Endothelial cell (in vitro differentiated cells): ENCODE measurements at regions not wholly inside any gene's neighbourhood (a gene's known extent, or its start where the extent isn't known, plus 50 kb on each side); places are given as distances from the start of the nearest gene placed in this dataset.
A peak's percentile ranks its signal among the peaks of the same experiment; 100 is the strongest.

ENCODE experiments used
- DNase-seq: peaks from one replicate; pipeline ENCODE4 v3.0.0; 2021; ENCODE audit warnings: low spot score
- H3K27ac Mint-ChIP-seq: one replicate; pipeline ENCODE4 v1.8.0; 2021; ENCODE audit warnings: mixed read lengths, inconsistent platforms; ENCODE audit not compliant: unreplicated experiment
- H3K27me3 Mint-ChIP-seq: one replicate; pipeline ENCODE4 v1.8.0; 2021; ENCODE audit warnings: mild to moderate bottlenecking, moderate library complexity, mixed read lengths, inconsistent platforms; ENCODE audit not compliant: unreplicated experiment
- H3K36me3 Mint-ChIP-seq: one replicate; pipeline ENCODE4 v1.8.0; 2021; ENCODE audit warnings: mild to moderate bottlenecking, low read depth, mixed read lengths, inconsistent platforms; ENCODE audit not compliant: unreplicated experiment
- H3K4me1 Mint-ChIP-seq: one replicate; pipeline ENCODE4 v1.8.0; 2021; ENCODE audit warnings: mild to moderate bottlenecking, mixed read lengths, inconsistent platforms; ENCODE audit not compliant: unreplicated experiment
- H3K4me3 Mint-ChIP-seq: one replicate; pipeline ENCODE4 v1.8.0; 2021; ENCODE audit warnings: mild to moderate bottlenecking, mixed read lengths, inconsistent platforms; ENCODE audit not compliant: unreplicated experiment
- H3K9me3 Mint-ChIP-seq: one replicate; pipeline ENCODE4 v1.8.0; 2021; ENCODE audit warnings: mixed read lengths, inconsistent platforms; ENCODE audit not compliant: unreplicated experiment
- TF ChIP-seq, protein P1 (sequence below): fragments of 200-600 bp; sonication (generic); IDR thresholded peaks from one replicate; pipeline ENCODE4 v1.5.0; 2021; ENCODE audit warnings: antibody characterized with exemption; ENCODE audit not compliant: unreplicated experiment

DNA sequence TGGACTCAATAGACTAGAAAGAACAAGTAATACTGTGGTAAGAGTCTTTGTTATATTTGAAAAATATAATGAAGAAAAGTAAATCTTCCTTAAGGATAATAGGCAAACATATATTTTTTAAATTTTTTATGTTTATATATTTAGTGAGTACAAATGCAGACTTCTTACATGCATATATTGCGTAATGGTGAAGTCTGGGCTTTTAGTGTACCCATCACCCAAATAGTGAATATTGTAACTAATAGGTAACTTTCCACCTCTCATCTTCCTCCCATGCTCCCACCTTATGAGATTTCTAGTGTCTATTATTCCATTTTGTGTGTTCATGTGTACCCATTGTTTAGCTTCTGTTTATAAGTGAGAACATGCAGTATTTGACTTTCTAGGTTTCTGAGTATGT, 711.2 kb upstream of the NDST4 start:
- no peaks in the 10 kb centered on the region for H3K27me3 Mint-ChIP-seq
- no peak overlapping the region for H3K27ac Mint-ChIP-seq
- no peaks in the 10 kb centered on the region for H3K36me3 Mint-ChIP-seq
- no peaks in the 10 kb centered on the region for H3K4me1 Mint-ChIP-seq
- TF ChIP-seq, protein P1, sequence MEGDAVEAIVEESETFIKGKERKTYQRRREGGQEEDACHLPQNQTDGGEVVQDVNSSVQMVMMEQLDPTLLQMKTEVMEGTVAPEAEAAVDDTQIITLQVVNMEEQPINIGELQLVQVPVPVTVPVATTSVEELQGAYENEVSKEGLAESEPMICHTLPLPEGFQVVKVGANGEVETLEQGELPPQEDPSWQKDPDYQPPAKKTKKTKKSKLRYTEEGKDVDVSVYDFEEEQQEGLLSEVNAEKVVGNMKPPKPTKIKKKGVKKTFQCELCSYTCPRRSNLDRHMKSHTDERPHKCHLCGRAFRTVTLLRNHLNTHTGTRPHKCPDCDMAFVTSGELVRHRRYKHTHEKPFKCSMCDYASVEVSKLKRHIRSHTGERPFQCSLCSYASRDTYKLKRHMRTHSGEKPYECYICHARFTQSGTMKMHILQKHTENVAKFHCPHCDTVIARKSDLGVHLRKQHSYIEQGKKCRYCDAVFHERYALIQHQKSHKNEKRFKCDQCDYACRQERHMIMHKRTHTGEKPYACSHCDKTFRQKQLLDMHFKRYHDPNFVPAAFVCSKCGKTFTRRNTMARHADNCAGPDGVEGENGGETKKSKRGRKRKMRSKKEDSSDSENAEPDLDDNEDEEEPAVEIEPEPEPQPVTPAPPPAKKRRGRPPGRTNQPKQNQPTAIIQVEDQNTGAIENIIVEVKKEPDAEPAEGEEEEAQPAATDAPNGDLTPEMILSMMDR: no peak
- no peak overlapping the region for H3K4me3 Mint-ChIP-seq
- H3K9me3 Mint-ChIP-seq: no peaks in the 10 kb centered on the region
- DNase-seq: no peak

DNA sequence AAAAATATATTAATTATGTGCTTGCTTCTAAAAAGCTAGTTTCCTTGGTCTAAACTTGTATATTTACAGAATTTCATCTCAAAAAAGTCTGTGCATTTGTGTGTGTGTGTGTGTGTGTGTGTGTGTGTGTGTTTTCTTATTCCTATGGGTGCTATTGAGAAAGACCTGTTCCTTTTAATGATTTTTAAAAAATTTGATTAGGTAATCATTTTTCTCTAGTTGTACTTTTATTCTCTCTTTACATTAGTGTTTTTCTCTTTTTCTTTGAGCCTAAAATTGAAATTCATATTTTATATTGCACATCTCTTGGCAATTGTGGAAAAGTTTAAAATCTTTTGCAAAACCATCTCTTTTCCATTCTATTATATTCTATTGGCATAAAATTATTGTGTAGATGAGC, 690.4 kb upstream of the NDST4 start:
- no peaks in the 10 kb centered on the region for H3K4me1 Mint-ChIP-seq
- H3K27ac Mint-ChIP-seq: no peak overlapping the region
- H3K9me3 Mint-ChIP-seq: no peaks in the 10 kb centered on the region
- H3K27me3 Mint-ChIP-seq: no peaks in the 10 kb centered on the region
- no peak for DNase-seq
- TF ChIP-seq, protein P1: no peak
- no peaks in the 10 kb centered on the region for H3K36me3 Mint-ChIP-seq
- H3K4me3 Mint-ChIP-seq: no peak overlapping the region

DNA sequence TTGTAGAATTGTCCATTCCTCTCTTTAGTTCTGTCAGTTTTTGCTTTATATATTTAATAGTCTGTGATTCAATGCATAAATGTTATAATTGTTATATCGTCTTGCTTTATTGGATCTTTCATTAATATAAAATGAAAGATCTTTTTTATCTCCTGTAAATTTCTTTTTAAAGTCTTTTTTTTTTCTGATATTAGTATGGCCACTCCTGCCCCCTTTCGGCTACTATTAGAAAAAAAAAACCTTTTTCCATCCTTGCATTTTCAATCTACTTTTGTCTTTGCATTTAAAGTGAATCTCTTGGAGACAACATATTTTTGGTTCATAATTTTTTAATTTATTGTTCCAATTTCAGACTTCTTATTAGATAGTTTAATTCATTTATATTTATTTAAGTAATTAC, 677.4 kb upstream of the NDST4 start:
- H3K27ac Mint-ChIP-seq: no peak overlapping the region

DNA sequence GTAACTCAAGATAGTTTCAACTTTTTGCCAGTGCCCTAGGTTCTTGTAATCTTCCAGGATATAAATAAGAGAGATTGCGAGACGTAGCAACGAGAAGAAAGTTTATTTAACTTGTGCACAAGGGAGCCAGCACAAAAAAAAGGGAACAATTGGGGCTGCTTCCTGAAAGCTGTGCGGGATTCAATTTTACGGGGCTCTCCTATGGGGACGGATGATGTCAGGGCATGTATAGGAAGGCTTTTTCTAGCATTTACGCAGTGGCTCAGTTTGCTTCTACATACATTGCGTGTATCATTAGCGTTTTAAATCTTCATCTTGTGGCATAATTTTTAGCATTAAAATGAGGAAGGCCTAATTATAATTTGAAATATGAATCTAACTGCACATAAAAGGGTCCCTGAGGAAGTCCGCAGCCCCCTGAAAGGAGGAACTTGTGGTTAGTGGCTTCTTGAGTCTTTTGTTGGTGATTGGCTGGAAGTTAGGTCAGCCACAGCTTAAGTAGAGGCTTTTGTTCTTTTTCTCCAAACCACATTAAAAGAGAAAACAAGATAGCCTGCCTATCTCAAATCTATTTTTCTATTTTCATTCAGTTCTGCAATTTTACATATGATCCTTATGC, 668.2 kb upstream of the NDST4 start:
- H3K4me1 Mint-ChIP-seq: no peaks in the 10 kb centered on the region
- no peak overlapping the region for H3K4me3 Mint-ChIP-seq
- TF ChIP-seq, protein P1: no peak
- DNase-seq: no peak
- no peaks in the 10 kb centered on the region for H3K9me3 Mint-ChIP-seq
- no peak overlapping the region for H3K27ac Mint-ChIP-seq
- no peaks in the 10 kb centered on the region for H3K27me3 Mint-ChIP-seq
- no peaks in the 10 kb centered on the region for H3K36me3 Mint-ChIP-seq

More for the DNA sequence above, 677.4 kb upstream of the NDST4 start:
- Mint-ChIP-seq H3K36me3 (no peaks in the 10 kb centered on the region), H3K27me3 (no peaks in the 10 kb centered on the region), H3K4me3 (no peak overlapping the region), H3K4me1 (no peaks in the 10 kb centered on the region), H3K9me3 (no peaks in the 10 kb centered on the region)
- DNase-seq: no peak
- TF ChIP-seq, protein P1: peak; percentile 32

DNA sequence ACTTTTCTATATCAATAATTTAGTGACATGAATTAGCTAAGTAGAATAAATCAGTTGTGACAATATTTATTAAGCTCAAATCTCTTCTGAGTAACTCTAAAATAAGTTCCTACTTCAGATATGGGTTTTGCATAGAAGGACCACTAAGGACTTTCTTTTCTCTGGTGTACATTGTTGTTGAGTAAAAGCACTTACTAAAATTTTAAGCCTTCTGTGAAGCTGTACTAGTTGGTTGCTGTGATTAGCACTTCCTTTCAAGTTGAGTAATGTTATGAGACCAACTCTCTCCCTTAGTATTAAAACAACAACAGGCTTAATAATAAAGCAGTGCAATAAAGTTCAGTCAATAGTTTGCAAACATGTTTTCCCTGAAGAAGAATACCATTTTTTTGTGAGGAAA, 667.4 kb upstream of the NDST4 start:
- Mint-ChIP-seq H3K27ac (no peak overlapping the region), H3K36me3 (no peaks in the 10 kb centered on the region), H3K27me3 (no peaks in the 10 kb centered on the region), H3K4me1 (no peaks in the 10 kb centered on the region), H3K4me3 (no peak overlapping the region), H3K9me3 (no peaks in the 10 kb centered on the region)
- no peak for DNase-seq
- TF ChIP-seq, protein P1: no peak
